ENCODE measurements at regions not wholly inside any gene's neighbourhood (a gene's known extent, or its start where the extent isn't known, plus 50 kb on each side); places are given as distances from the start of the nearest gene placed in this dataset.

DNA sequence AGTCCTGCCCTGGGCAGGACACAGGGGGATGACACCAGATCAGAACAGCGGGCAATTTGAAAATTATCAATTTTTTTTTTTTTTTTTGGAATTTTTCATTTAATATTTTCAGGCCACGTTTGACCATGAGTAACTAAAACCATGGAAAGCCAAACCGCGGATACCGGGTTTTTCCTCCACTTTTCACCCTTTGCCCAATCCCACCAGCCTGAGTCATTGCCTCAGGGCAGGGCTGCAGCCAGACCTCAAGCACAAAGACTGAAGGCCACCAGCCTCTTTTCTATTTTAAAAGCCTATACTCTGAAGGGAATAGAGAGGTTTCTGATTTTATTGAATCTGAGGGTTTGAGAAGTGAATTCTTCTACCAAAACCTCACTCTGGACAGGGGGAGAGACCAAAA is 381.1 kb downstream of the IRS1 start:
- DNase-seq (no peak), ATAC-seq (no peak)
- intact Hi-C loops (cut with DNase I, micrococcal nuclease): no loop called here
- Histone ChIP-seq H3K4me1 (ENCODE audit: low read depth) (no peaks in the 10 kb centered on the region), H3K4me3 (no peak overlapping the region), H3K9me3 (no peaks in the 10 kb centered on the region), H3K36me3 (ENCODE audit: low read depth) (no peaks in the 10 kb centered on the region)
- TF ChIP-seq, protein P1, sequence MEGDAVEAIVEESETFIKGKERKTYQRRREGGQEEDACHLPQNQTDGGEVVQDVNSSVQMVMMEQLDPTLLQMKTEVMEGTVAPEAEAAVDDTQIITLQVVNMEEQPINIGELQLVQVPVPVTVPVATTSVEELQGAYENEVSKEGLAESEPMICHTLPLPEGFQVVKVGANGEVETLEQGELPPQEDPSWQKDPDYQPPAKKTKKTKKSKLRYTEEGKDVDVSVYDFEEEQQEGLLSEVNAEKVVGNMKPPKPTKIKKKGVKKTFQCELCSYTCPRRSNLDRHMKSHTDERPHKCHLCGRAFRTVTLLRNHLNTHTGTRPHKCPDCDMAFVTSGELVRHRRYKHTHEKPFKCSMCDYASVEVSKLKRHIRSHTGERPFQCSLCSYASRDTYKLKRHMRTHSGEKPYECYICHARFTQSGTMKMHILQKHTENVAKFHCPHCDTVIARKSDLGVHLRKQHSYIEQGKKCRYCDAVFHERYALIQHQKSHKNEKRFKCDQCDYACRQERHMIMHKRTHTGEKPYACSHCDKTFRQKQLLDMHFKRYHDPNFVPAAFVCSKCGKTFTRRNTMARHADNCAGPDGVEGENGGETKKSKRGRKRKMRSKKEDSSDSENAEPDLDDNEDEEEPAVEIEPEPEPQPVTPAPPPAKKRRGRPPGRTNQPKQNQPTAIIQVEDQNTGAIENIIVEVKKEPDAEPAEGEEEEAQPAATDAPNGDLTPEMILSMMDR (IDR thresholded peaks at IDR 0.05): no peak

DNA sequence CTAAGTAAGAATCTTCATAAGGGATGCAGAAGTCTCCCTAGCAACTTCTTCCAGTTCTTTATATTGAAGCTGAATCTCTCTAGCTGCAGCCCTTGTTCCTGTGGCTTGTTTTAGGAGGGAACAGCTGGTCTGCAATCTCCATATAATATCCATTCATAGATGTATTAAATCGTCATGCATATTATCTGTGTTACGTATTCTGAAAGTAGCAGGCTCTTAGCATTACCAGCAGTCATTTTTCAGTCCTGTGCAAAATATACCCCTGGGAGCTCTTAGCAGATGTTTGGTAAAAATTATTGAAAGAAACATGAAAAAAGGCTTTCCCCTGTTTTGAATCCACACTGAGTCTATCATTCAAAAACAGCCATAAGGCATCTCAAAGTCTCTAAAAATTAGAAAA is 385.3 kb downstream of the IRS1 start:
- DNase-seq (no peak), ATAC-seq (no peak)
- TF ChIP-seq, protein P1 (IDR thresholded peaks at IDR 0.05): no peak
- no peaks in the 10 kb centered on the region for H3K9me3 ChIP-seq
- intact Hi-C loops (cut with DNase I, micrococcal nuclease): no loop called here
- no peaks in the 10 kb centered on the region for H3K4me1 ChIP-seq (ENCODE audit: low read depth)
- H3K4me3 ChIP-seq: no peak overlapping the region
- H3K36me3 ChIP-seq (ENCODE audit: low read depth): no peaks in the 10 kb centered on the region

DNA sequence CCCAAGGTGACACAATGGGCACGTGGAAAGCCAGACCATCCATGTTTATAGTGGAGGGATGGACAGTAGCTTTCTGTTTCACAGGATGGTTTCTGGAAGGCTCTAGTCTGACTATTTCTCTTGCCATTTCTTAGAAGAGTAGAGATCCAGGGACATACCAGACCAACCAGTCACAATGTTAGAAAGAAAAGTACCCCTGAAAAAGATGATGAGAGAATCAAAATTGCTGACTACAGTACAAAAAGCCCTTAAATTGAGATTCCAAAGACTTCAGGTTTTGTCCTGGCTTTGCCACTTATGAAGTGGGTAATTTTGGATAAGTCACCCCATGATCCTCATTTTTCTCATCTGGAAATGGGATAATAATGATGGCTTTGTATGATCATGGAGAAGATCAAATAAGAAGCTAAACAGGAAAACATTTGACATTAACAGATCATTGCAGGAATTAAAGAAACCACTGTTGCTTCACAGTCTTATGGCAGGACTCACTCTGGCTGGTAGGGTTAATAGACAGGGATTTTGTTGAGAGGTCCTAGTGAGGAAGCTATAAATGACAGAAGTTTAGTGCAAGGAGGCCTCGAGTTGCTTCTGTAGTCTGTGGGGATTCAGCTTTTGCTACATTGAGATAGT is 386.0 kb downstream of the IRS1 start:
- TF ChIP-seq, protein P1 (IDR thresholded peaks at IDR 0.05): no peak
- no peaks in the 10 kb centered on the region for H3K9me3 ChIP-seq
- no peaks in the 10 kb centered on the region for H3K4me1 ChIP-seq (ENCODE audit: low read depth)
- H3K36me3 ChIP-seq (ENCODE audit: low read depth): no peaks in the 10 kb centered on the region
- no peak for DNase-seq
- no peak for ATAC-seq
- intact Hi-C loops (cut with DNase I, micrococcal nuclease): no loop called here
- no peak overlapping the region for H3K4me3 ChIP-seq

DNA sequence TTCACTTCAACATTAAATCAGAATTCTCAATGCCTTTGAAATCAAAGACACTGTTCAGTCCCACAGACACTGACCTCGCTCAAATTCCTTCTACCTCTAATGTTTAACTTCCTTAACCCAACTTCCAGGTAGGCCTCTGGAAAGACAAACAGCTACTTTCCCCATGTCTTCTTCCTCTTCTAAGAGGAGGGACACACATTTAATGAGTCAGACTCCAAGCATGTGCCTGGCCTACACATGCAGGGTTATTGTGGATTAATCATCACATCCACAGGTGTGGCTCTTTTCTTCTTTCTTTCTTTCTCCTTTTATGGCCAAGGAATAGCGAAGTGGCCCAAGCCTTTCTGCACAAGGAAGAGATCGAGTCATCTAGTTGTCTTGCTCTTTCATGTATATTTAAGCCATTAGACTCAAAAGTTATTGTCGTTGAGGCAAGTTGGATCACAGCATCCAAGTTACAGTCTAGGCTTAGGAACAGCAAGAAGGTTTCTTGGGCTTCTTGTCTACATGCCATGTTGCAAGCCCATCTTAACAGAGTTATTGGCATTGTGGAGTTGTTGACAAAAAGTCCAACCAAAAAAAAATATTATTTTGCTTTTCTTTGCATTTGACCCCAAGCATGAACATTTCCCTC is 387.8 kb downstream of the IRS1 start:
- H3K9me3 ChIP-seq: no peaks in the 10 kb centered on the region
- TF ChIP-seq, protein P1 (IDR thresholded peaks at IDR 0.05): no peak
- ATAC-seq (peak; percentile 100), DNase-seq (peak in 1 of 3 donors; percentile 24)
- no peaks in the 10 kb centered on the region for H3K4me1 ChIP-seq (ENCODE audit: low read depth)
- H3K36me3 ChIP-seq (ENCODE audit: low read depth): no peaks in the 10 kb centered on the region
- H3K4me3 ChIP-seq: no peak overlapping the region
- intact Hi-C loops (cut with DNase I, micrococcal nuclease): no loop called here

GRCh38 chr2:226411205-226411604 is 388.4 kb downstream of the IRS1 start:
- TF ChIP-seq, protein P1 (IDR thresholded peaks at IDR 0.05): no peak
- no peak overlapping the region for H3K4me3 ChIP-seq
- intact Hi-C loops (cut with DNase I, micrococcal nuclease): no loop called here
- H3K36me3 ChIP-seq (ENCODE audit: low read depth): no peaks in the 10 kb centered on the region
- H3K4me1 ChIP-seq (ENCODE audit: low read depth): no peaks in the 10 kb centered on the region
- no peaks in the 10 kb centered on the region for H3K9me3 ChIP-seq
- no peak for ATAC-seq
- DNase-seq: no peak
